ENCODE measurements at regions not wholly inside any gene's neighbourhood (a gene's known extent, or its start where the extent isn't known, plus 50 kb on each side); places are given as distances from the start of the nearest gene placed in this dataset.

GRCh38 chrX:125497667-125498066 lies 178.0 kb downstream of the TEX13C start:
- DNase-seq (ENCODE audit: low read depth) = no peak
- no peak for TF ChIP-seq CTCF (conservative IDR thresholded peaks at IDR 0.05; ENCODE audit: low read depth, low read length)
- H3K4me3 ChIP-seq (ENCODE audit: low read depth, low read length) = no peak overlapping the region

- no peak for DNase-seq (ENCODE audit: low read depth)
- no peak overlapping the region for H3K4me3 ChIP-seq (ENCODE audit: low read depth, low read length)
- TF ChIP-seq CTCF (conservative IDR thresholded peaks at IDR 0.05; ENCODE audit: low read depth, low read length) = no peak
Measured at GRCh38 chrX:125503769-125504168, 184.1 kb downstream of the TEX13C start.

- no peak for DNase-seq (ENCODE audit: low read depth)
Measured at GRCh38 chrX:125505207-125505606, 185.5 kb downstream of the TEX13C start.

GRCh38 chrX:125507119-125507518 lies 187.4 kb downstream of the TEX13C start:
- TF ChIP-seq CTCF (conservative IDR thresholded peaks at IDR 0.05; ENCODE audit: low read depth, low read length) = no peak
- H3K4me3 ChIP-seq (ENCODE audit: low read depth, low read length) = no peak overlapping the region
- peak; percentile 6 for DNase-seq (ENCODE audit: low read depth)

More at GRCh38 chrX:125505207-125505606, 185.5 kb downstream of the TEX13C start:
- no peak overlapping the region for H3K4me3 ChIP-seq (ENCODE audit: low read depth, low read length)
- TF ChIP-seq CTCF (conservative IDR thresholded peaks at IDR 0.05; ENCODE audit: low read depth, low read length) = no peak

- TF ChIP-seq CTCF (conservative IDR thresholded peaks at IDR 0.05; ENCODE audit: low read depth, low read length) = no peak
- no peak for DNase-seq (ENCODE audit: low read depth)
- H3K4me3 ChIP-seq (ENCODE audit: low read depth, low read length) = no peak overlapping the region
Measured at GRCh38 chrX:125520029-125520428, 200.4 kb downstream of the TEX13C start.

GRCh38 chrX:125522752-125523151 lies 203.1 kb downstream of the TEX13C start:
- H3K4me3 ChIP-seq (ENCODE audit: low read depth, low read length) = no peak overlapping the region
- no peak for DNase-seq (ENCODE audit: low read depth)
- TF ChIP-seq CTCF (conservative IDR thresholded peaks at IDR 0.05; ENCODE audit: low read depth, low read length) = no peak

GRCh38 chrX:125532411-125533089 lies 212.9 kb downstream of the TEX13C start:
- H3K4me3 ChIP-seq (ENCODE audit: low read depth, low read length) = no peak overlapping the region
- TF ChIP-seq CTCF (conservative IDR thresholded peaks at IDR 0.05; ENCODE audit: low read depth, low read length) = no peak
- no peak for DNase-seq (ENCODE audit: low read depth)
